SK-MEL-5 (cell line): ENCODE measurements at regions not wholly inside any gene's neighbourhood (a gene's known extent, or its start where the extent isn't known, plus 50 kb on each side); places are given as distances from the start of the nearest gene placed in this dataset.

Experiments used
- DNase-seq: peaks from one replicate; pipeline ENCODE4 v3.0.0-alpha.2; 2016; ENCODE audit warnings: low read depth, low spot score
- in situ Hi-C: cut with HindIII; loops from 2 replicates; pipeline ENCODE4 v1.10.0; 2016; ENCODE audit warnings: low sequenced_read_pairs, high pct_unique_total_duplicates, low pct_unique_long_range_greater_than_20kb

- in situ Hi-C loops: no loop called here
- no peak for DNase-seq
Observed at GRCh38 chr14:101153691-101154090, 250.2 kb upstream of the RTL1 start.

GRCh38 chr14:101155575-101155974 is 252.1 kb upstream of the RTL1 start:
- no peak for DNase-seq
- in situ Hi-C loops: no loop called here

DNA sequence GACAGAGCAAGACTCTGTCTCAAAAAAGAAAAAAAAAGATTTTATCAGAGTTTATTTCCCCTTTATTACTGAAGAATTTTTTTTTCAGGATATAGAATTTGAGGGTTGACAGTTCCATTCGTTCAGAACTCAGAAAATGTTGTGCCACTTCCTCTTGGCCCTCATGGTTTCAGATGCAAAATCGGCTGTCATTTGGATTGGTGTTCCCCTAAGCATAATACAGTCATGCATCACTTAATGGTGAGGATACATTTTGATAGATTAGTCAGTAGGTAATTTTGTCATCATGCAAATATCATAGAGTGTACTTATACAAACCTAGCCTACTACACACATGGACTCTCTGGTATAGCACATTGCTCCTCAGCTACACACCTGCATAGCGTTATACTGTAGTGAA is 263.9 kb upstream of the RTL1 start:
- in situ Hi-C loops: no loop called here
- DNase-seq: no peak

DNA sequence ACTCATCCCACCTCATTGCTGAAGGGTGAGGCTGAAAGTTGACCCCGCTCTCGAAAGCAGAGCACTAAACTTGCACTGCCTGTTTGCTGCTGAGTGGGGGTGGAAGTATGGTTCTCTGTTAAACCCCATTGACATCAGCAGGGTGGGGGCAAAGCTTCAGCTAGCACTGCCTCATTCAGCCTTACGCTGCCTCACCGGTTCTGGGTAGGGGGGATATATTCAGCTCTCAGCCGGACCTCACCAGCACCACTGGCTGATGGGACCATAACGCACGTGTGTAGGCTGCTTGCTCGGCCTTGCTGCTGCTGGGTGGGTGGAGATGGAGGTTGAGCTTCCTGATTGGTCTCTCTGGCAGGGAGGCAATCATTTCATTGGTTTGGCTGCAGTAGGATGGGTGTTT is 265.7 kb upstream of the RTL1 start:
- in situ Hi-C loops: no loop called here

GRCh38 chr14:101171650-101172049 is 268.1 kb upstream of the RTL1 start:
- no peak for DNase-seq
- in situ Hi-C loops: no loop called here

More for the DNA sequence above, 265.7 kb upstream of the RTL1 start:
- no peak for DNase-seq

DNA sequence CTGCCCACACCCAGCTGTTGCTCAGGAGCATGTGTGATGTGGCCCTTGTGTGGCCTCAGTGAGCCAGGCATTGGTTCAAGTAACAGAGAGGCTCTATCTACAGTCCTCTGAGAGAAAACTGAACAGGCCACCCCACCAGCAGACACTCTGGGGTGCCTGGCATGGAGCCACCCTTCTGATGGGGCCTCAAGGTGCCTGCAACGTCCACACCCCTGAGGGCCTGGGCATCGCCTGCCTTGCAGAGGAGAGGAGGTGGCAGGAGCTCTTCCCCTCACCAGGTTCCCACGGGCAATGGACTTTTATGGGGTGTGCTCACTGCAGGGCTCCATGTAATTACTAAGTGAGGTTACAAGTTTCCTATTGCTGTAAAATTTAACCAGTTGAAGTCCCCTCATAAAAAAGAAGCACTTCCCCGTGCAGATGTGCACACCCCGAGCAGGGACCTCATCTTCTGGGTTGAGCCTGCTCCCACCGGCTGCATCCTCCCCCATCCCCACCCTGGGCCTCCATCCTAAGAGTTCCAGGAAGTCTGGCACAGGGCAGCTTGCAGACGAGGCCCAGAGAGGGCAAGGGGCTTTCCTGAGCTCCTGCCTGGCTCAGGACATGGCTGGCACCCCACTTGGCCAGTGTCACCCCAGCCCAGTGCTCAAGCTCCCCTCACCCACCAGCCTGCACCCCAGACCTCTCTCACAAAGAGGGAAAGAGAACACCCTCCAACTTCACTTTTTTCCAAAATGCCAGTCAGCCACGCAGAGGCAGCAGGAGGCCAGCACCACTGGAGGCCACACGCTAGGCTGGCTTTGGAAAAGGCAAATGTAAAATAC is 270.4 kb upstream of the RTL1 start:
- no peak for DNase-seq
- in situ Hi-C loops: no loop called here

DNA sequence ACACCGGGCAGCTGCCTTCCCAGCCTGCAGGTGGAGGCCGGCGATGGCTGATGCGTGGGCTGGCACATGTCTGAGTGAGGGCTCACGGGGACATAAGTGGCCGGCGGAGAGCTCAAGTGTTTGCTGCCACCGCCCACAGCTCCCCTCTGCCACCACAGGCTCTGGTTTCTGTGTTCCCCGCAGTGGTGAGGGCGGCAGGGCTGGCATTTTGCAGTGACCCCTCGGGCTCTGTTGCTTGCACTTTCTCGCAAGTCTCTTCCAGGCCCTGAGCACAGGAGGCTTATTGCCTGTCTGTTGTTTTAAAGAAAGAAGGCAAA is 271.0 kb upstream of the RTL1 start:
- no peak for DNase-seq

GRCh38 chr14:101174980-101175606 is 271.6 kb upstream of the RTL1 start:
- in situ Hi-C loops: no loop called here
- DNase-seq: no peak

More for the DNA sequence above, 271.0 kb upstream of the RTL1 start:
- in situ Hi-C loops: no loop called here

- in situ Hi-C loops: no loop called here
- DNase-seq: no peak
Observed at GRCh38 chr14:101175731-101176534, 272.4 kb upstream of the RTL1 start.

DNA sequence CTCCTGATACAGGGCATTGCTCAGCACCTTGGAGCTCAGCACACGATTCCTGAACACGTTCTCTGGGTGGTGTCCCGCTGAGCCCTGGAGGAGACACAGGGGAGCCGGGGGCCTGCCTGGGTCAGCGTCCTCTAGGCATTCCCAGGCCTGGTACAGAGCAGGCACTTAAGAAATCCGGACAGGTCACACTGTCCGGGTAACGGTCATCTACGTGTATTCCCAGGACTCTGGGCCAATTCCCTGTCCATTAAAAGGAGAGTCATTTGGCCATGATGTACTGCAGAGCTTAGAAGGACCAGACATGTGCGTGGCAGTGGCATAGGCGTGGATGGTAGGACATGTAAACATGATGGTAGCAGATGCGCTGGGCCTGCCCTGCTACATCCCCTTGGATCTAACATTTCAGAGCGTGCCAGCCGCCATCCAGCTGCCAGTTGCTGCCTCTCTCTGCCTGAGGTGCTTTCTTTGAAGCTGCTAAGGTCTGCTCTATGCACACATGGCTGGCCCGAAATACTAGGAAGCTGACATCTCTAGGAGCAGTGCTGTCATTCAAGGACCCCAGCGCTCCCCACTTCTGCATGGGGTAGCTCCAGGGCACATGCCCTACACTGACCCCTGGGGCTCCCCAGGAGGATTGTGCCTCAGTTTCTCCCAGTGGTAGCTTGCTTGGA is 273.1 kb upstream of the RTL1 start:
- in situ Hi-C loops: no loop called here
- no peak for DNase-seq

GRCh38 chr14:101177301-101177971 is 273.9 kb upstream of the RTL1 start:
- DNase-seq: no peak
- in situ Hi-C loops: no loop called here

- in situ Hi-C loops: no loop called here
- DNase-seq: no peak
Observed at GRCh38 chr14:101178184-101179072, 274.9 kb upstream of the RTL1 start.

- DNase-seq: no peak
- in situ Hi-C loops: no loop called here
Observed at GRCh38 chr14:101179691-101180211, 276.2 kb upstream of the RTL1 start.

GRCh38 chr14:101181446-101182313 is 278.2 kb upstream of the RTL1 start:
- DNase-seq: no peak
- in situ Hi-C loops: no loop called here

GRCh38 chr14:101182476-101182875 is 279.0 kb upstream of the RTL1 start:
- in situ Hi-C loops: no loop called here
- DNase-seq: no peak
